ENCODE measurements at regions not wholly inside any gene's neighbourhood (a gene's known extent, or its start where the extent isn't known, plus 50 kb on each side); places are given as distances from the start of the nearest gene placed in this dataset.

- no peak for TF ChIP-seq CTCF (conservative IDR thresholded peaks at IDR 0.05)
- no peak overlapping the region for H3K27ac ChIP-seq
These were observed 228.7 kb upstream of the SLC35B3 start for GRCh38 chr6:8664070-8664469.

GRCh38 chr6:8659404-8660189, 224.3 kb upstream of the SLC35B3 start:
- no peak for TF ChIP-seq CTCF (conservative IDR thresholded peaks at IDR 0.05)

GRCh38 chr6:8658416-8658815, 223.1 kb upstream of the SLC35B3 start:
- no peak overlapping the region for H3K27ac ChIP-seq
- no peak for TF ChIP-seq CTCF (conservative IDR thresholded peaks at IDR 0.05)

More at GRCh38 chr6:8659404-8660189, 224.3 kb upstream of the SLC35B3 start:
- H3K27ac ChIP-seq = no peak overlapping the region

- TF ChIP-seq CTCF (conservative IDR thresholded peaks at IDR 0.05) = no peak
- H3K27ac ChIP-seq = no peak overlapping the region
These were observed 222.2 kb upstream of the SLC35B3 start for GRCh38 chr6:8657522-8657921.

- no peak overlapping the region for H3K27ac ChIP-seq
- TF ChIP-seq CTCF (conservative IDR thresholded peaks at IDR 0.05) = no peak
These were observed 220.5 kb upstream of the SLC35B3 start for GRCh38 chr6:8655670-8656454.

GRCh38 chr6:8652710-8653109, 217.4 kb upstream of the SLC35B3 start:
- TF ChIP-seq CTCF (conservative IDR thresholded peaks at IDR 0.05) = no peak
- no peak overlapping the region for H3K27ac ChIP-seq

- no peak for TF ChIP-seq CTCF (conservative IDR thresholded peaks at IDR 0.05)
- H3K27ac ChIP-seq = no peak overlapping the region
These were observed 216.7 kb upstream of the SLC35B3 start for GRCh38 chr6:8651998-8652397.

Measured in VCaP (cell line).